SK-N-SH (cell line): ENCODE measurements at regions not wholly inside any gene's neighbourhood (a gene's known extent, or its start where the extent isn't known, plus 50 kb on each side); places are given as distances from the start of the nearest gene placed in this dataset.

Experiments used
- CTCF ChIA-PET: fragments of 300-600, 350-600 bp; formaldehyde crosslinking; extraction: SDS; loops from one replicate; lab custom pipeline; 2021; lab: Yijun Ruan, JAX
- POLR2A ChIA-PET: fragments of 350-600 bp; sonication (Branson Sonifier 250); formaldehyde crosslinking; extraction: SDS; loops from one replicate; lab custom pipeline; 2020; ENCODE audit warnings: antibody characterized with exemption, inconsistent platforms; lab: Yijun Ruan, JAX
- DNase-seq: peaks from one replicate; pipeline ENCODE4 v3.0.0; 2012
- H2AFZ ChIP-seq: fragments of 200-600 bp; sonication (generic); 2 replicates; pipeline ENCODE4 v1.8.1; 2016; ENCODE audit warnings: antibody characterized with exemption, mild to moderate bottlenecking, low read depth
- H3F3A ChIP-seq: fragments of 200-600 bp; sonication (generic); replicated peaks from 2 replicates; pipeline ENCODE3; 2016; ENCODE audit warnings: antibody characterized with exemption, mild to moderate bottlenecking; ENCODE audit not compliant: insufficient read depth
- H3K27ac ChIP-seq, 2 experiments: fragments of 200-500 bp in 1 of 2; fragments of 200-600 bp in 1 of 2; sonication (Bioruptor generic) in 1 of 2; sonication (generic), shearing (Covaris generic) in 1 of 2; 2 replicates each; pipeline versions ENCODE4 v1.5.1 to v1.6.1; 2014 to 2016; ENCODE audit warnings: low read depth in 2 of 2, inconsistent platforms in 1 of 2, low read length in 1 of 2, mild to moderate bottlenecking in 1 of 2, mixed read lengths in 1 of 2
- H3K27me3 ChIP-seq: fragments of 200-600 bp; sonication (generic), shearing (Covaris generic); 2 replicates; pipeline ENCODE4 v1.6.1; 2016; ENCODE audit warnings: mixed run types; ENCODE audit not compliant: insufficient read depth
- H3K36me3 ChIP-seq, 2 experiments: fragments of 200-500 bp in 1 of 2; fragments of 200-600 bp in 1 of 2; sonication (Bioruptor generic) in 1 of 2; sonication (generic) in 1 of 2; replicated peaks in 1 of 2; 2 replicates each; pipeline versions ENCODE3 to v1.5.1; 2014 to 2016; ENCODE audit warnings: low read length in 1 of 2, mild to moderate bottlenecking in 1 of 2; ENCODE audit not compliant: insufficient read depth in 2 of 2, control insufficient read depth in 1 of 2
- H3K4me1 ChIP-seq, 2 experiments: fragments of 200-500 bp in 1 of 2; fragments of 200-600 bp in 1 of 2; sonication (Bioruptor generic) in 1 of 2; sonication (generic), shearing (Covaris generic) in 1 of 2; 2 replicates each; pipeline versions ENCODE4 v1.5.1 to v1.6.1; 2014 to 2016; ENCODE audit warnings: low read depth in 1 of 2, low read length in 1 of 2, mixed run types in 1 of 2; ENCODE audit not compliant: insufficient read depth in 2 of 2, control insufficient read depth in 1 of 2
- H3K4me2 ChIP-seq: fragments of 200-600 bp; sonication (generic), shearing (Covaris generic); 2 replicates; pipeline ENCODE4 v1.6.1; 2017; ENCODE audit warnings: mixed run types
- H3K4me3 ChIP-seq, 2 experiments: fragments of 200-500 bp in 1 of 2; fragments of 200-600 bp in 1 of 2; sonication (Bioruptor generic) in 1 of 2; sonication (generic), shearing (Covaris generic) in 1 of 2; 2 replicates each; pipeline versions ENCODE4 v1.5.1 to v1.8.1; 2014 to 2016; ENCODE audit warnings: low read depth in 2 of 2, inconsistent platforms in 1 of 2, low read length in 1 of 2, mild to moderate bottlenecking in 1 of 2, mixed read lengths in 1 of 2, moderate library complexity in 1 of 2
- H3K79me2 ChIP-seq: fragments of 200-600 bp; sonication (generic); 2 replicates; pipeline ENCODE4 v1.8.1; 2017; ENCODE audit warnings: mild to moderate bottlenecking; ENCODE audit not compliant: insufficient read depth
- H3K9ac ChIP-seq: fragments of 200-600 bp; sonication (generic); 2 replicates; pipeline ENCODE4 v1.6.1; 2017; ENCODE audit warnings: mixed run types
- H3K9me2 ChIP-seq: fragments of 200-600 bp; sonication (generic); 2 replicates; pipeline ENCODE4 v1.6.1; 2017; ENCODE audit warnings: mixed run types
- H3K9me3 ChIP-seq: fragments of 200-600 bp; sonication (generic); 2 replicates; pipeline ENCODE4 v1.6.1; 2017; ENCODE audit warnings: mixed run types, mild to moderate bottlenecking, moderate library complexity
- H4K20me1 ChIP-seq: fragments of 200-600 bp; sonication (generic); 2 replicates; pipeline ENCODE4 v1.6.1; 2017; ENCODE audit warnings: mild to moderate bottlenecking, mixed run types; ENCODE audit not compliant: insufficient read depth
- FOSL2 ChIP-seq: IDR thresholded peaks from 2 replicates; pipeline ENCODE4 v1.4.0; 2012; ENCODE audit warnings: low read depth, mild to moderate bottlenecking, moderate library complexity, borderline replicate concordance
- FOXJ3 ChIP-seq: sonication (generic); formaldehyde crosslinking; IDR thresholded peaks from 2 replicates; pipeline ENCODE4 v1.5.1; 2020; ENCODE audit warnings: mild to moderate bottlenecking, missing genetic modification reagents
- FOXM1 ChIP-seq: IDR thresholded peaks from 2 replicates; pipeline ENCODE4 v1.4.0; 2012; ENCODE audit warnings: low read depth, mild to moderate bottlenecking
- GATA2 ChIP-seq: sonication (generic); formaldehyde crosslinking; IDR thresholded peaks from 2 replicates; pipeline ENCODE4 v1.5.0; 2020; ENCODE audit warnings: mild to moderate bottlenecking, missing genetic modification reagents
- JUND ChIP-seq: IDR thresholded peaks from 2 replicates; pipeline ENCODE4 v1.4.0; 2012
- MAX ChIP-seq: IDR thresholded peaks from 2 replicates; pipeline ENCODE4 v1.4.0; 2012; ENCODE audit warnings: low read depth
- MEF2A ChIP-seq: IDR thresholded peaks from 2 replicates; pipeline ENCODE4 v1.4.0; 2012; ENCODE audit warnings: low read depth, borderline replicate concordance
- MXI1 ChIP-seq: IDR thresholded peaks from 2 replicates; pipeline ENCODE4 v1.6.1; 2012; ENCODE audit warnings: mild to moderate bottlenecking, low read depth, low read length, improper control_type of control experiment
- NRF1 ChIP-seq: IDR thresholded peaks from 2 replicates; pipeline ENCODE4 v1.6.1; 2012; ENCODE audit warnings: low read depth, mild to moderate bottlenecking, low read length
- RCOR1 ChIP-seq: fragments of 150-350 bp; IDR thresholded peaks from 2 replicates; pipeline ENCODE4 v1.6.1; 2017; ENCODE audit warnings: antibody characterized with exemption, low read length
- RFX5 ChIP-seq: IDR thresholded peaks from 2 replicates; pipeline ENCODE4 v1.6.1; 2012; ENCODE audit warnings: mild to moderate bottlenecking, improper control_type of control experiment, low read length
- RXRA ChIP-seq: IDR thresholded peaks from 2 replicates; pipeline ENCODE4 v1.4.0; 2012; ENCODE audit warnings: low read depth, mild to moderate bottlenecking, borderline replicate concordance
- SMC3 ChIP-seq: IDR thresholded peaks from 2 replicates; pipeline ENCODE4 v1.6.1; 2012; ENCODE audit warnings: low read depth, low read length, improper control_type of control experiment
- TCF12 ChIP-seq: IDR thresholded peaks from 2 replicates; pipeline ENCODE4 v1.4.0; 2012
- TEAD4 ChIP-seq: IDR thresholded peaks from 2 replicates; pipeline ENCODE4 v1.4.0; 2012; ENCODE audit warnings: mild to moderate bottlenecking, borderline replicate concordance; ENCODE audit not compliant: insufficient read depth
- USF1 ChIP-seq: IDR thresholded peaks from 2 replicates; pipeline ENCODE4 v1.4.0; 2012; ENCODE audit warnings: low read depth, borderline replicate concordance
- YY1 ChIP-seq: IDR thresholded peaks from 2 replicates; pipeline ENCODE4 v1.4.0; 2012; ENCODE audit warnings: low read depth, mild to moderate bottlenecking
- WGBS: methylation state at CpG from one replicate; pipeline ENCODE4 v1.1.6; 2017; ENCODE audit warnings: low lambda C conversion rate; 5-methylcytosine and 5-hydroxymethylcytosine counted together

GRCh38 chr1:217370757-217371156 is 260.1 kb downstream of the GPATCH2 start:
- no peaks in the 10 kb centered on the region for H3K36me3 ChIP-seq
- no peak overlapping the region for H3K9ac ChIP-seq
- no peaks in the 10 kb centered on the region for H3K9me2 ChIP-seq
- TF ChIP-seq MAX (no peak), TEAD4 (no peak), JUND (no peak), NRF1 (no peak), RFX5 (no peak), TCF12 (no peak), GATA2 (CRISPR knock-in tag) (no peak), RXRA (no peak), MXI1 (no peak), FOXM1 (no peak), SMC3 (no peak)
- H3K4me2 ChIP-seq, result no peak overlapping the region
- no peak for DNase-seq
- H3K79me2 ChIP-seq, result no peaks in the 10 kb centered on the region
- WGBS, result 77% methylated on average over 10 of the region's 10 CpGs
- no peaks in the 10 kb centered on the region for H3F3A ChIP-seq
- no peaks in the 10 kb centered on the region for H3K9me3 ChIP-seq
- no peak overlapping the region for H3K4me3 ChIP-seq
- H3K4me1 ChIP-seq, result no peaks in the 10 kb centered on the region
- POLR2A ChIA-PET, result no interaction called here
- H3K27me3 ChIP-seq, result no peaks in the 10 kb centered on the region
- H2AFZ ChIP-seq, result no peak overlapping the region
- H3K27ac ChIP-seq, result no peak overlapping the region
- CTCF ChIA-PET, result no interaction called here
- H4K20me1 ChIP-seq, result no peaks in the 10 kb centered on the region

- H3K79me2 ChIP-seq, result no peaks in the 10 kb centered on the region
- POLR2A ChIA-PET, result no interaction called here
- H3K27me3 ChIP-seq, result no peaks in the 10 kb centered on the region
- no peak overlapping the region for H3K9ac ChIP-seq
- no peak overlapping the region for H3K4me2 ChIP-seq
- H4K20me1 ChIP-seq, result no peaks in the 10 kb centered on the region
- no peak overlapping the region for H3K27ac ChIP-seq
- H3F3A ChIP-seq, result no peaks in the 10 kb centered on the region
- no peak overlapping the region for H2AFZ ChIP-seq
- CTCF ChIA-PET, result no interaction called here
- 55% methylated on average over 9 of the region's 9 CpGs for WGBS
- H3K9me2 ChIP-seq, result no peaks in the 10 kb centered on the region
- no peaks in the 10 kb centered on the region for H3K4me1 ChIP-seq
- no peak for DNase-seq
- no peak overlapping the region for H3K4me3 ChIP-seq
- no peaks in the 10 kb centered on the region for H3K36me3 ChIP-seq
- no peak for TF ChIP-seq RCOR1
- TF ChIP-seq FOSL2, result no peak
- no peak for TF ChIP-seq YY1
- TF ChIP-seq FOXJ3, result no peak
- TF ChIP-seq TCF12, result no peak
- TF ChIP-seq RXRA, result no peak
- no peak for TF ChIP-seq MEF2A
- TF ChIP-seq USF1, result no peak
- no peak for TF ChIP-seq MXI1
- no peaks in the 10 kb centered on the region for H3K9me3 ChIP-seq
These were observed 260.8 kb downstream of the GPATCH2 start for GRCh38 chr1:217369996-217370551.
